ENCODE measurements at regions not wholly inside any gene's neighbourhood (a gene's known extent, or its start where the extent isn't known, plus 50 kb on each side); places are given as distances from the start of the nearest gene placed in this dataset.
"Not testable (repeated sequence)": the region's sequence is repeated elsewhere in the genome, so short reads cannot be mapped to it uniquely, and the experiment has no call there.

GRCh38 chr15:85196697-85197096 is 183.7 kb upstream of the AKAP13 start:
- DNase-seq = not testable (repeated sequence)

GRCh38 chr15:85197582-85197981 is 182.8 kb upstream of the AKAP13 start:
- not testable (repeated sequence) for DNase-seq

GRCh38 chr15:85198432-85198831 is 182.0 kb upstream of the AKAP13 start:
- DNase-seq = not testable (repeated sequence)

- DNase-seq = not testable (repeated sequence)
Observed at GRCh38 chr15:85200215-85200614, 180.2 kb upstream of the AKAP13 start.

- DNase-seq = not testable (repeated sequence)
Observed at GRCh38 chr15:85201118-85201793, 179.1 kb upstream of the AKAP13 start.

GRCh38 chr15:85204481-85204880 is 175.9 kb upstream of the AKAP13 start:
- DNase-seq = not testable (repeated sequence)

GRCh38 chr15:85233791-85234325 is 146.5 kb upstream of the AKAP13 start:
- DNase-seq = not testable (repeated sequence)

- DNase-seq = not testable (repeated sequence)
Observed at GRCh38 chr15:85234450-85235196, 145.8 kb upstream of the AKAP13 start.

- not testable (repeated sequence) for DNase-seq
Observed at GRCh38 chr15:85244056-85244455, 136.3 kb upstream of the AKAP13 start.

- DNase-seq = not testable (repeated sequence)
Observed at GRCh38 chr15:85250938-85251542, 129.4 kb upstream of the AKAP13 start.

GRCh38 chr15:85253196-85253915 is 127.0 kb upstream of the AKAP13 start:
- DNase-seq = not testable (repeated sequence)

GRCh38 chr15:85254961-85255360 is 125.4 kb upstream of the AKAP13 start:
- DNase-seq = not testable (repeated sequence)

GRCh38 chr15:85255502-85255901 is 124.9 kb upstream of the AKAP13 start:
- DNase-seq = not testable (repeated sequence)

GRCh38 chr15:85256009-85256997 is 124.1 kb upstream of the AKAP13 start:
- DNase-seq = not testable (repeated sequence)

GRCh38 chr15:85258062-85258445 is 122.3 kb upstream of the AKAP13 start:
- not testable (repeated sequence) for DNase-seq

- not testable (repeated sequence) for DNase-seq
Observed at GRCh38 chr15:85258559-85259209, 121.7 kb upstream of the AKAP13 start.

GRCh38 chr15:85260526-85260925 is 119.9 kb upstream of the AKAP13 start:
- not testable (repeated sequence) for DNase-seq

- DNase-seq = not testable (repeated sequence)
Observed at GRCh38 chr15:85262461-85263055, 117.8 kb upstream of the AKAP13 start.

GRCh38 chr15:85263842-85264440 is 116.5 kb upstream of the AKAP13 start:
- DNase-seq = not testable (repeated sequence)

All from renal pelvis (tissue), 1 donor.